GM12892 (cell line): ENCODE measurements at regions not wholly inside any gene's neighbourhood (a gene's known extent, or its start where the extent isn't known, plus 50 kb on each side); places are given as distances from the start of the nearest gene placed in this dataset.

ENCODE experiments used
- POLR2A ChIP-seq: IDR thresholded peaks from 2 replicates; pipeline ENCODE4 v1.6.1; 2011; ENCODE audit warnings: low read depth, low read length, control low read depth
- TAF1 ChIP-seq: IDR thresholded peaks from 2 replicates; pipeline ENCODE4 v1.6.1; 2011; ENCODE audit warnings: low read depth, mild to moderate bottlenecking, control low read depth, low read length, borderline replicate concordance

DNA sequence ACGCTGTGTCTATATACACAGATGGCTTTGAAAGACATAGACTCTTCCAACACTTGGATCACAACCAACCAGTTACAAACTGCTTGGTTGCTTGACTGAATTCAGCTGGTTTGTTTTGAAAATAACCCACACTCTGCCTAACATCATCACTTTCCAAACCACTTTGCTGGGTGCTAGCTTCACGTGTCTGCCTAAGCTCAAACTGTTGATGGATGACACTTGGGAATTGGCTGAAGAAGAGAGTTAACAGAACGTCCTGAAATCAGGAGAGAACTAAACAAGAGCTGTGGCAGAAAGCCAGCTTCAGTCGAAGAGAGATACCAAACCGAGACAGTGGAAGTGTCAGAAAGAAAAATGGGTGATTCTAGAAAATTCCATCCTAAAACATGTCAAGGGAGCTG lies 420.8 kb upstream of the AUTS2 start:
- TF ChIP-seq POLR2A (no peak), TAF1 (no peak)
